ENCODE measurements at regions not wholly inside any gene's neighbourhood (a gene's known extent, or its start where the extent isn't known, plus 50 kb on each side); places are given as distances from the start of the nearest gene placed in this dataset.

DNA sequence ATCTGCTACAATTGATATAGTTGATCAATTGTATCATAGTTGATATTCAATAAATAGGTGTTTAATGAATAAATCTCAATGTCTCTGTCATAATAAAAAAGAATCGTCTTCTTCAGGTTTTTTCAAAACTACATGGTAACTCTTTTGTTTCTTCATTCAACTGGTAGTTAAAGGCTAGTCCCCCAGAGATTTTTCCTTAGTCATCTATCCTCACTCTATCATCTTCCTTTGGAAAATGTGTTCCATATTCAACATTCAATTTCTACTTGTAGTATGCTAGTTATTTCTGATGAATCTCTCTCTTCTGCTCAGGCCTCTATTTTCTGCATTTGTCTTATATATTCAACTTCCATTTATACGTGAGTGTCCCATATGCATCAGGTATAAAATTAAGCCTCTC is 558.8 kb downstream of the KCNT2 start:
- H3K9me3 ChIP-seq (replicated peaks; ENCODE audit: control insufficient read depth, insufficient read depth, low read length): no peaks in the 10 kb centered on the region
- H2AFZ ChIP-seq (ENCODE audit: control insufficient read depth, low read depth, low read length): no peak overlapping the region
- no peak overlapping the region for H3K4me2 ChIP-seq (ENCODE audit: control insufficient read depth, insufficient read depth)
- RAD21 ChIA-PET (ENCODE audit: unreplicated experiment): no interaction called here
- SMC1A ChIA-PET (ENCODE audit: uncharacterized antibody, unreplicated experiment): no interaction called here
- TF ChIP-seq ETV6 (conservative IDR thresholded peaks at IDR 0.05 in 1 of 2, IDR thresholded peaks at IDR 0.05 in 1 of 2; ENCODE audit: borderline replicate concordance in 1 of 2, low read depth in 1 of 2) (no peak), POLR2AphosphoS5 (IDR thresholded peaks at IDR 0.05; ENCODE audit: low read length) (no peak), ATF3 (IDR thresholded peaks at IDR 0.05; ENCODE audit: borderline replicate concordance, extremely low read depth, low read depth, low read length) (no peak), ASH2L (IDR thresholded peaks at IDR 0.05; ENCODE audit: borderline replicate concordance, low read depth) (no peak), NFXL1 (IDR thresholded peaks at IDR 0.05; ENCODE audit: borderline replicate concordance) (no peak)
- TF ChIP-seq, protein P1, sequence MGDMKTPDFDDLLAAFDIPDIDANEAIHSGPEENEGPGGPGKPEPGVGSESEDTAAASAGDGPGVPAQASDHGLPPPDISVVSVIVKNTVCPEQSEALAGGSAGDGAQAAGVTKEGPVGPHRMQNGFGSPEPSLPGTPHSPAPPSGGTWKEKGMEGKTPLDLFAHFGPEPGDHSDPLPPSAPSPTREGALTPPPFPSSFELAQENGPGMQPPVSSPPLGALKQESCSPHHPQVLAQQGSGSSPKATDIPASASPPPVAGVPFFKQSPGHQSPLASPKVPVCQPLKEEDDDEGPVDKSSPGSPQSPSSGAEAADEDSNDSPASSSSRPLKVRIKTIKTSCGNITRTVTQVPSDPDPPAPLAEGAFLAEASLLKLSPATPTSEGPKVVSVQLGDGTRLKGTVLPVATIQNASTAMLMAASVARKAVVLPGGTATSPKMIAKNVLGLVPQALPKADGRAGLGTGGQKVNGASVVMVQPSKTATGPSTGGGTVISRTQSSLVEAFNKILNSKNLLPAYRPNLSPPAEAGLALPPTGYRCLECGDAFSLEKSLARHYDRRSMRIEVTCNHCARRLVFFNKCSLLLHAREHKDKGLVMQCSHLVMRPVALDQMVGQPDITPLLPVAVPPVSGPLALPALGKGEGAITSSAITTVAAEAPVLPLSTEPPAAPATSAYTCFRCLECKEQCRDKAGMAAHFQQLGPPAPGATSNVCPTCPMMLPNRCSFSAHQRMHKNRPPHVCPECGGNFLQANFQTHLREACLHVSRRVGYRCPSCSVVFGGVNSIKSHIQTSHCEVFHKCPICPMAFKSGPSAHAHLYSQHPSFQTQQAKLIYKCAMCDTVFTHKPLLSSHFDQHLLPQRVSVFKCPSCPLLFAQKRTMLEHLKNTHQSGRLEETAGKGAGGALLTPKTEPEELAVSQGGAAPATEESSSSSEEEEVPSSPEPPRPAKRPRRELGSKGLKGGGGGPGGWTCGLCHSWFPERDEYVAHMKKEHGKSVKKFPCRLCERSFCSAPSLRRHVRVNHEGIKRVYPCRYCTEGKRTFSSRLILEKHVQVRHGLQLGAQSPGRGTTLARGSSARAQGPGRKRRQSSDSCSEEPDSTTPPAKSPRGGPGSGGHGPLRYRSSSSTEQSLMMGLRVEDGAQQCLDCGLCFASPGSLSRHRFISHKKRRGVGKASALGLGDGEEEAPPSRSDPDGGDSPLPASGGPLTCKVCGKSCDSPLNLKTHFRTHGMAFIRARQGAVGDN (IDR thresholded peaks at IDR 0.05): no peak
- 65% methylated on average over 2 of the region's 2 CpGs for WGBS (ENCODE audit: insufficient coverage, insufficient replicate concordance, low lambda C conversion rate, missing lambda C conversion rate)
- ATAC-seq (no peak), DNase-seq (ENCODE audit: low read depth, low spot score) (no peak), FAIRE-seq (no peak)
- H3K4me1 ChIP-seq (ENCODE audit: control insufficient read depth, insufficient read depth, low read length): no peaks in the 10 kb centered on the region
- intact Hi-C loops (cut with micrococcal nuclease; ENCODE audit: unreplicated experiment) (no loop called here), in situ Hi-C loops (cut with MboI) (no loop called here)
- H3K4me3 ChIP-seq: no peak overlapping the region
- H3K9ac ChIP-seq (ENCODE audit: control insufficient read depth, insufficient read depth, low read length): no peak overlapping the region
- POLR2A ChIA-PET: no interaction called here
- BruUV-seq (replicated peaks): no TSS peak
- H3K27me3 ChIP-seq (replicated peaks in 1 of 2; ENCODE audit: control insufficient read depth in 2 of 2, insufficient read depth in 2 of 2, low read length in 1 of 2): no peaks in the 10 kb centered on the region
- H3K36me3 ChIP-seq (ENCODE audit: control insufficient read depth in 2 of 2, insufficient read depth in 2 of 2, low read length in 1 of 2): no peaks in the 10 kb centered on the region
- H3K79me2 ChIP-seq (ENCODE audit: control insufficient read depth, insufficient read depth, low read length): no peaks in the 10 kb centered on the region
- H3K27ac ChIP-seq (ENCODE audit: control insufficient read depth, insufficient read depth): no peak overlapping the region
- CTCF ChIA-PET: no interaction called here
- no peaks in the 10 kb centered on the region for H4K20me1 ChIP-seq (ENCODE audit: control insufficient read depth, insufficient read depth)
